ENCODE measurements at regions not wholly inside any gene's neighbourhood (a gene's known extent, or its start where the extent isn't known, plus 50 kb on each side); places are given as distances from the start of the nearest gene placed in this dataset.

DNA sequence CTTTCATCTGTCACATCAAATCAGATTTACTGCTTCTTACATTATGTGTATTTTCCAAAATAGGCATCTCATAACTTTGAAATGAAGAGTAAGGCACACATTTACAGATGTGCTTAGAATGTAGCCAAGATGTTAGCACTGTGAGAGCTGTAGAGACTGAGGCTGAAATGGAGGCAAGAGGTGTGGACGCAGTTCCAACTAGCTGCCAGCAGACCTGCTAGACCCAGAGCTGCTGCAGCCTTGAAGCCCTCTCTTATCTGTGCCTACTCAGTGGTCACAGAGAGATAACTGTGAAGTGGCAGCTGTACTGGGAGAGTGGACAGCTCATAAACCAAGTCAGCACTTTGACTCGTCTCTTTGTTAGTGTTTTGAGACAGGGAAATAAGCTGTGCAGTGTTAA, 470.9 kb downstream of the CCER1 start:
- no peak for DNase-seq (ENCODE audit: low read depth)
- H3K4me3 ChIP-seq (replicated peaks; ENCODE audit: low read depth, low read length), result no peak overlapping the region
- TF ChIP-seq, protein P1, sequence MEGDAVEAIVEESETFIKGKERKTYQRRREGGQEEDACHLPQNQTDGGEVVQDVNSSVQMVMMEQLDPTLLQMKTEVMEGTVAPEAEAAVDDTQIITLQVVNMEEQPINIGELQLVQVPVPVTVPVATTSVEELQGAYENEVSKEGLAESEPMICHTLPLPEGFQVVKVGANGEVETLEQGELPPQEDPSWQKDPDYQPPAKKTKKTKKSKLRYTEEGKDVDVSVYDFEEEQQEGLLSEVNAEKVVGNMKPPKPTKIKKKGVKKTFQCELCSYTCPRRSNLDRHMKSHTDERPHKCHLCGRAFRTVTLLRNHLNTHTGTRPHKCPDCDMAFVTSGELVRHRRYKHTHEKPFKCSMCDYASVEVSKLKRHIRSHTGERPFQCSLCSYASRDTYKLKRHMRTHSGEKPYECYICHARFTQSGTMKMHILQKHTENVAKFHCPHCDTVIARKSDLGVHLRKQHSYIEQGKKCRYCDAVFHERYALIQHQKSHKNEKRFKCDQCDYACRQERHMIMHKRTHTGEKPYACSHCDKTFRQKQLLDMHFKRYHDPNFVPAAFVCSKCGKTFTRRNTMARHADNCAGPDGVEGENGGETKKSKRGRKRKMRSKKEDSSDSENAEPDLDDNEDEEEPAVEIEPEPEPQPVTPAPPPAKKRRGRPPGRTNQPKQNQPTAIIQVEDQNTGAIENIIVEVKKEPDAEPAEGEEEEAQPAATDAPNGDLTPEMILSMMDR (IDR thresholded peaks at IDR 0.05; ENCODE audit: low read length, missing control alignments), result no peak

DNA sequence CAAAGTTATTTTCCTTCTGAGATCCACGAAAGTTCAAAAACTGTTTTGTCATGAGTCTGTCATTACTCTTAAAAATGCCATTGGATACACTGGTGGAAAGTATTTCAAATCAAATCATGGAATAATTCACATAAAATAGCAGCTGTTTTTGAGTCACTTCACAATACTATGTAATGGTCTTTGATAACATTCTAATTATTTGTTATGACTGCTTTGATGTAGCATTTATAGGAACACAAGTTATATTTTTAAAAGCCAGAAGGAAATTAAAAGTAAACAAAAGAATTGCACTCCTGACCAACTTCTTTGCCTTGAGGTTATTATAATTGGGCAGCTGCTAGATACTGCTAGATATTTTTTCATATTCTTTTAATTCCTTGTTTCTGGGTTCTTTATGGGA, 473.2 kb downstream of the CCER1 start:
- TF ChIP-seq, protein P1 (IDR thresholded peaks at IDR 0.05; ENCODE audit: low read length, missing control alignments), result no peak
- no peak for DNase-seq (ENCODE audit: low read depth)
- no peak overlapping the region for H3K4me3 ChIP-seq (replicated peaks; ENCODE audit: low read depth, low read length)

DNA sequence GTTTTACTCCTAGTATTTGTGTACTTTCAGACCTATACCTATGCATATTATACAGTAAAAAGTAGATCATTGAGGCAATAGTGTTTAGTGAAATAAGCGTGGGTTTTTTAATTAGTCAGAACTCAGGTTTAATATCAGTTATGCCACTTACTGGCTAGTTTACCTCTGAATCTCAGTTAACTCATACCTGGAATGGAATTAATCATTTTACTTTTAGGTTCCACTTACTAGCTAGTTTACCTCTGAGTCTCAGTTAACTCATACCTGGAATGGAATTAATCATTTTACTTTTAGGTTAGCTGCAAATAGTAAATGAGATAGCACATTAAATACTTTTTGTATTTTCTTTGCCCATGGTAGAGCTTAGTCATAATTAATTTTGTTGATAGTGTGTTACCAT, 475.7 kb downstream of the CCER1 start:
- no peak for DNase-seq (ENCODE audit: low read depth)
- H3K4me3 ChIP-seq (replicated peaks; ENCODE audit: low read depth, low read length), result no peak overlapping the region
- TF ChIP-seq, protein P1 (IDR thresholded peaks at IDR 0.05; ENCODE audit: low read length, missing control alignments), result no peak

DNA sequence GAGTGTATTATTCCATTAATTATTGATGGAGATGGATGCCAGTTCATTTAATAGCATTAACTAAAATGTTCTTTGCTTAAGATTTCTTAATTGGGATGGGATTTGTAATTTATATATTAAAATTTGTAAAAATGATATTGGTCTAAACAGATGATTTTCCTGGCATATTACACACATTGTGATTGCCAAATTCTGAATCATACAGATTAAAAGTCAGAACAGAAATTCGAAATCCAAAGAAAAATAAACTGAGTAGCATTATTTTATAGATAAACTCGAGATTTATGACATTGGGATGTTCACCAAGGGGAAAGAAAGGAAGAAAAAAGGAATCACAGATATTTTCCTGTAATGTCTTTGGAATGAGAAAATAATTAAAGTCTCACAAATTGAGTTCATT, 481.1 kb downstream of the CCER1 start:
- DNase-seq (ENCODE audit: low read depth), result no peak
- no peak overlapping the region for H3K4me3 ChIP-seq (replicated peaks; ENCODE audit: low read depth, low read length)
- TF ChIP-seq, protein P1 (IDR thresholded peaks at IDR 0.05; ENCODE audit: low read length, missing control alignments), result no peak

DNA sequence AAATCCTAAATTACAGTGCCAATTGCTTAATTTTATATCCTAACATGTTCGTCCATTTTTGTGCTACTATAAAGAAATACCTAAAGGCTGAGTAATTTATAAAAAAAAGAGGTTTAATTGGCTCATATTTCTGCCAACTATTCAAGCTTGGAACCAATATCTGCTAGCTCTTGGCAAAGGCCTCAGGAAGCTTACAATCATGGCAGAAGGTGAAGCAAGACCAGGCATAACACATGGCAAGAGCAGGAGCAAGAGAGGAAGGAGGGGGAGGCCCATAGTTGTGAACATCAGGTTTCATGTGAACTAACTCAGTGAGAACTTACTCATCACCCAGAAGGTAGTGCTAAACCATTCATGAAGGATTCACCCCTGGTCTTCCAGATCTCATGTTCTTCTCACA, 494.3 kb downstream of the CCER1 start:
- TF ChIP-seq, protein P1 (IDR thresholded peaks at IDR 0.05; ENCODE audit: low read length, missing control alignments), result no peak
- peak; percentile 36 for DNase-seq (ENCODE audit: low read depth)
- H3K4me3 ChIP-seq (replicated peaks; ENCODE audit: low read depth, low read length), result no peak overlapping the region

DNA sequence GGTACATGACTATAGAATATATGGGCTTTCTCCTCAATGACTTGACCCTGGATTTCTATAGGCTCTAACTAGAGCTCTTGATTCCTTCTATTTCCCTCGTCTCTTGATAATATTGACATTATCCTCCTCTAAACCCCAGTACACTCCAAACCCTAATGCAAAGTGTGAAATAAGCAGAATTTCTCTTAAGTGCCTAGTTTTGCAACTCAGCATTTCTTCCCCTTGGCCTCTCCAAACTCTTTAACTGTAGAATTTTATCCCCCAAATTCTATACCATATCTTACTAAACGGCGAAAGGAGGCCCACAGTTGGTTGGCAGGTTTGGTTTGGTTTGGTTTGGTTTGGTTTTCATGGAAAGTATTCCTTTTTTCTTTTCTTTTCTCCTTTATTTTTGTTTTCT, 498.7 kb downstream of the CCER1 start:
- DNase-seq (ENCODE audit: low read depth), result no peak
- H3K4me3 ChIP-seq (replicated peaks; ENCODE audit: low read depth, low read length), result no peak overlapping the region
- TF ChIP-seq, protein P1 (IDR thresholded peaks at IDR 0.05; ENCODE audit: low read length, missing control alignments), result no peak

DNA sequence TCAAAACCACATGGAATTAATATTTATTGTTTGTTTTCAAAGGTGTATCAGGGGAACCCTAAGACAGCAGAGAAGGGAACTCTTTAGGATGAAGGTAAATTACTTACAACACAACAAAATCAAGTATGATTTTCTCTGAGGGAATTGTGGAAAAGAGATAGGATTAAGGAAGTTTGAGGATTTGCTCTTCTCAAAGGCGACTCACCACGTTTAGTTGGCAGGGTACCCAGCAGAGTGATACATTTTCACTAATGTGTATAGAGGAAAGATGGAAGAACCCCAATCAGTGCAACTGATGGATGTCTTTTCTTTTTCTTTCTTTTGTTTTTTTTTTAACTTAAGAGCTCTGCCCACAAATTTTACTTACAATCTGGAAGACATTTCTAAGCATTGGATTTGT, 499.2 kb downstream of the CCER1 start:
- no peak for DNase-seq (ENCODE audit: low read depth)
- H3K4me3 ChIP-seq (replicated peaks; ENCODE audit: low read depth, low read length), result no peak overlapping the region
- TF ChIP-seq, protein P1 (IDR thresholded peaks at IDR 0.05; ENCODE audit: low read length, missing control alignments), result no peak
